Panc1 (cell line): ENCODE measurements at regions not wholly inside any gene's neighbourhood (a gene's known extent, or its start where the extent isn't known, plus 50 kb on each side); places are given as distances from the start of the nearest gene placed in this dataset.

Experiments used
- ATAC-seq: fragments of 200-7000 bp; cut with Tn5 transposase; 2 replicates; pipeline ENCODE4 v1.9.1; 2020; ENCODE audit warnings: mild to moderate bottlenecking, moderate library complexity
- BruUV-seq: library from RNA; stranded (reverse); fragments of 400-500 nt; replicated peaks from 2 replicates; lab custom pipeline; 2021; lab: Mats Ljungman, UMichigan
- CTCF ChIA-PET: fragments of 300-600 bp; sonication (Branson Sonifier 250); formaldehyde crosslinking; loops from one replicate; lab custom pipeline; 2022; ENCODE audit warnings: antibody characterized with exemption; lab: Charles Lee
- POLR2A ChIA-PET: fragments of 300-600 bp; sonication (Branson Sonifier 250); formaldehyde crosslinking; loops from one replicate; lab custom pipeline; 2022; ENCODE audit warnings: antibody characterized with exemption; lab: Charles Lee
- DNase-seq: peaks from one replicate; pipeline ENCODE4 v3.0.0-alpha.2; 2010; ENCODE audit warnings: low read depth, low spot score
- H3K27ac ChIP-seq: 2 replicates; pipeline ENCODE4 v1.5.1; 2011; ENCODE audit warnings: mild to moderate bottlenecking, low read length, inconsistent platforms
- H3K27me3 ChIP-seq: fragments of 200-500 bp; sonication (Bioruptor generic); 2 replicates; pipeline ENCODE4 v1.6.0; 2014; ENCODE audit warnings: low read length, inconsistent platforms; ENCODE audit not compliant: control insufficient read depth, insufficient read depth
- H3K36me3 ChIP-seq: fragments of 200-500 bp; sonication (Bioruptor generic); 2 replicates; pipeline ENCODE4 v1.5.1; 2014; ENCODE audit warnings: inconsistent platforms, mild to moderate bottlenecking, low read length, moderate library complexity; ENCODE audit not compliant: control insufficient read depth, insufficient read depth
- H3K4me1 ChIP-seq: 2 replicates; pipeline ENCODE4 v1.5.1; 2011; ENCODE audit warnings: inconsistent platforms, mild to moderate bottlenecking, low read length, moderate library complexity; ENCODE audit not compliant: control insufficient read depth, insufficient read depth
- H3K4me3 ChIP-seq, 2 experiments: 2 replicates each; pipeline ENCODE4 v1.5.1; 2011 to 2012; ENCODE audit warnings: low read depth in 2 of 2, low read length in 2 of 2, mild to moderate bottlenecking in 2 of 2, inconsistent platforms in 1 of 2, moderate library complexity in 1 of 2
- H3K9me3 ChIP-seq: fragments of 200-500 bp; sonication (Bioruptor generic); 2 replicates; pipeline ENCODE4 v1.5.1; 2014; ENCODE audit warnings: low read depth, mild to moderate bottlenecking, inconsistent platforms, low read length, moderate library complexity; ENCODE audit not compliant: control insufficient read depth, insufficient read depth
- POLR2AphosphoS5 ChIP-seq: IDR thresholded peaks from 2 replicates; pipeline ENCODE4 v1.6.1; 2012; ENCODE audit warnings: mild to moderate bottlenecking, low read depth, low read length, moderate library complexity
- SIN3A ChIP-seq: IDR thresholded peaks from 2 replicates; pipeline ENCODE4 v1.6.1; 2012; ENCODE audit warnings: low read depth, mild to moderate bottlenecking, low read length, moderate library complexity, borderline replicate concordance; ENCODE audit not compliant: insufficient read depth
- TCF7L2 ChIP-seq: IDR thresholded peaks from 2 replicates; pipeline ENCODE4 v1.6.1; 2011; ENCODE audit warnings: mild to moderate bottlenecking, low read depth, low read length, inconsistent platforms
- in situ Hi-C: cut with HindIII; loops from 2 replicates; pipeline ENCODE4 v1.10.0; 2016; ENCODE audit warnings: low sequenced_read_pairs, low pct_unique_long_range_greater_than_20kb
- intact Hi-C: fragments of 100-400 bp; cut with micrococcal nuclease; formaldehyde crosslinking; loops from one replicate; pipeline ENCODE4 v1.10.0; 2022; ENCODE audit not compliant: unreplicated experiment
- TF ChIP-seq, protein P1 (sequence below): fragments of 450-650 bp; IDR thresholded peaks from 2 replicates; pipeline ENCODE4 v1.5.1; 2017; ENCODE audit warnings: mild to moderate bottlenecking
- TF ChIP-seq, protein P2 (sequence below), 2 experiments: IDR thresholded peaks; 2 replicates each; pipeline ENCODE4 v1.6.1; 2011 to 2012; ENCODE audit warnings: low read depth in 2 of 2, control low read depth in 1 of 2, low read length in 1 of 2, mild to moderate bottlenecking in 1 of 2, moderate library complexity in 1 of 2; ENCODE audit not compliant: insufficient read depth in 1 of 2

DNA sequence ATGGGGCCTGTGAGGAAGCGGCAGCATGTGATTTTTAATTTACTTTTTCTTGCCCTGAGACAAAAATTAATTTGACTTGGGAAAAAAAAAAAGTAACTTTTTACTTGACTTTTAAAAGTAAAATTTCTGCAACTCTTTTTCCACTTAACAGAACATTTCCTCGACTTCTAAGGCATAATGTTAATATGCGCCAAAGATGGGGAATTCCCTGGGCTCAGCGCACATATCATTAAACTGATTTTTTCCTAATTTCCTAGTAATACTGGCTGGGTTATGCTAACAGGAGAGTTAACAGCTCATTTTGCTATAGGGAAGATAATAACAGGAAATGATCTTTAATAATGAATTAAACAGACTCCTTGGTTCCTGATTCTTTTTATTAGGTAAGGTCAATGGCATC, 120.6 kb upstream of the CDH5 start:
- DNase-seq (no peak), ATAC-seq (no peak)
- no TSS peak for BruUV-seq
- no peak for TF ChIP-seq POLR2AphosphoS5
- TF ChIP-seq TCF7L2: no peak
- no peak for TF ChIP-seq SIN3A
- TF ChIP-seq, protein P1, sequence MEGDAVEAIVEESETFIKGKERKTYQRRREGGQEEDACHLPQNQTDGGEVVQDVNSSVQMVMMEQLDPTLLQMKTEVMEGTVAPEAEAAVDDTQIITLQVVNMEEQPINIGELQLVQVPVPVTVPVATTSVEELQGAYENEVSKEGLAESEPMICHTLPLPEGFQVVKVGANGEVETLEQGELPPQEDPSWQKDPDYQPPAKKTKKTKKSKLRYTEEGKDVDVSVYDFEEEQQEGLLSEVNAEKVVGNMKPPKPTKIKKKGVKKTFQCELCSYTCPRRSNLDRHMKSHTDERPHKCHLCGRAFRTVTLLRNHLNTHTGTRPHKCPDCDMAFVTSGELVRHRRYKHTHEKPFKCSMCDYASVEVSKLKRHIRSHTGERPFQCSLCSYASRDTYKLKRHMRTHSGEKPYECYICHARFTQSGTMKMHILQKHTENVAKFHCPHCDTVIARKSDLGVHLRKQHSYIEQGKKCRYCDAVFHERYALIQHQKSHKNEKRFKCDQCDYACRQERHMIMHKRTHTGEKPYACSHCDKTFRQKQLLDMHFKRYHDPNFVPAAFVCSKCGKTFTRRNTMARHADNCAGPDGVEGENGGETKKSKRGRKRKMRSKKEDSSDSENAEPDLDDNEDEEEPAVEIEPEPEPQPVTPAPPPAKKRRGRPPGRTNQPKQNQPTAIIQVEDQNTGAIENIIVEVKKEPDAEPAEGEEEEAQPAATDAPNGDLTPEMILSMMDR: no peak
- intact Hi-C loops: no loop called here
- ChIA-PET CTCF (no interaction called here), POLR2A (no interaction called here)
- Histone ChIP-seq H3K27me3 (no peaks in the 10 kb centered on the region), H3K4me1 (no peaks in the 10 kb centered on the region), H3K27ac (no peak overlapping the region), H3K36me3 (no peaks in the 10 kb centered on the region), H3K9me3 (no peaks in the 10 kb centered on the region), H3K4me3 (no peak overlapping the region)
- in situ Hi-C loops: no loop called here

DNA sequence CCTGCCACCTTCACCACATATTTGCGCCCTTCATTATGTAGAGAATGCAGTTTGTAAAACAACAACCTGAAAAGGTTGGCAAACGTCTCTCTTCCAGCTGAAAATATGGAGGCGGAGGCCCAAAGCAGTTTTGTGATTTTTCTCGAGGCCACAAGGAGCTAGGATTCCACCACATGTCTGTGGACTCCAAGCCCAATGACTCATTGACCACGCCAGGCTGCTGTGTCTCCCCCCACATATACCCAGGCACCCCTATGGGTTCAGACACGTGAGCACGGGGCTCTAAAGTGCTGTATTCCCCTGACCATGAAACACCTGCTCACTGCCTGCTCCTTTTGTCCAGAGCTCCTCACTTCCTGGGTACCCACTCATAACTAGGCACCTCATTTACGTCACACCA, 121.4 kb upstream of the CDH5 start:
- H3K4me3 ChIP-seq: no peak overlapping the region
- H3K9me3 ChIP-seq: no peaks in the 10 kb centered on the region
- DNase-seq (no peak), ATAC-seq (no peak)
- no peaks in the 10 kb centered on the region for H3K4me1 ChIP-seq
- H3K36me3 ChIP-seq: no peaks in the 10 kb centered on the region
- CTCF ChIA-PET: no interaction called here
- H3K27ac ChIP-seq: no peak overlapping the region
- POLR2A ChIA-PET: no interaction called here
- intact Hi-C loops (no loop called here), in situ Hi-C loops (no loop called here)
- no peaks in the 10 kb centered on the region for H3K27me3 ChIP-seq
- BruUV-seq: no TSS peak
- TF ChIP-seq, protein P2, sequence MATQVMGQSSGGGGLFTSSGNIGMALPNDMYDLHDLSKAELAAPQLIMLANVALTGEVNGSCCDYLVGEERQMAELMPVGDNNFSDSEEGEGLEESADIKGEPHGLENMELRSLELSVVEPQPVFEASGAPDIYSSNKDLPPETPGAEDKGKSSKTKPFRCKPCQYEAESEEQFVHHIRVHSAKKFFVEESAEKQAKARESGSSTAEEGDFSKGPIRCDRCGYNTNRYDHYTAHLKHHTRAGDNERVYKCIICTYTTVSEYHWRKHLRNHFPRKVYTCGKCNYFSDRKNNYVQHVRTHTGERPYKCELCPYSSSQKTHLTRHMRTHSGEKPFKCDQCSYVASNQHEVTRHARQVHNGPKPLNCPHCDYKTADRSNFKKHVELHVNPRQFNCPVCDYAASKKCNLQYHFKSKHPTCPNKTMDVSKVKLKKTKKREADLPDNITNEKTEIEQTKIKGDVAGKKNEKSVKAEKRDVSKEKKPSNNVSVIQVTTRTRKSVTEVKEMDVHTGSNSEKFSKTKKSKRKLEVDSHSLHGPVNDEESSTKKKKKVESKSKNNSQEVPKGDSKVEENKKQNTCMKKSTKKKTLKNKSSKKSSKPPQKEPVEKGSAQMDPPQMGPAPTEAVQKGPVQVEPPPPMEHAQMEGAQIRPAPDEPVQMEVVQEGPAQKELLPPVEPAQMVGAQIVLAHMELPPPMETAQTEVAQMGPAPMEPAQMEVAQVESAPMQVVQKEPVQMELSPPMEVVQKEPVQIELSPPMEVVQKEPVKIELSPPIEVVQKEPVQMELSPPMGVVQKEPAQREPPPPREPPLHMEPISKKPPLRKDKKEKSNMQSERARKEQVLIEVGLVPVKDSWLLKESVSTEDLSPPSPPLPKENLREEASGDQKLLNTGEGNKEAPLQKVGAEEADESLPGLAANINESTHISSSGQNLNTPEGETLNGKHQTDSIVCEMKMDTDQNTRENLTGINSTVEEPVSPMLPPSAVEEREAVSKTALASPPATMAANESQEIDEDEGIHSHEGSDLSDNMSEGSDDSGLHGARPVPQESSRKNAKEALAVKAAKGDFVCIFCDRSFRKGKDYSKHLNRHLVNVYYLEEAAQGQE (IDR thresholded peaks at IDR 0.05; ENCODE audit: insufficient read depth in 1 of 2, low read depth in 2 of 2, low read length in 1 of 2): no peak
- TF ChIP-seq SIN3A: no peak
- TF ChIP-seq TCF7L2: no peak
- TF ChIP-seq POLR2AphosphoS5: no peak
- TF ChIP-seq, protein P1: no peak
